HG02798 (cell line): ENCODE measurements at regions not wholly inside any gene's neighbourhood (a gene's known extent, or its start where the extent isn't known, plus 50 kb on each side); places are given as distances from the start of the nearest gene placed in this dataset.
"Not testable (repeated sequence)": the region's sequence is repeated elsewhere in the genome, so short reads cannot be mapped to it uniquely, and the experiment has no call there.

Experiments used
- ATAC-seq: cut with Tn5 transposase; IDR thresholded peaks from one replicate; pipeline ENCODE4 v1.9.1; 2021; ENCODE audit warnings: mild to moderate bottlenecking; ENCODE audit not compliant: unreplicated experiment, poor library complexity

GRCh38 chr21:7743940-7744339 is 2777.4 kb upstream of the TPTE start:
- ATAC-seq = not testable (repeated sequence)

- ATAC-seq = peak; percentile 99
Measured at GRCh38 chr21:7744406-7745099, 2776.8 kb upstream of the TPTE start.

GRCh38 chr21:7745100-7745450 is 2776.3 kb upstream of the TPTE start:
- ATAC-seq = peak; percentile 82

GRCh38 chr21:7747964-7748363 is 2773.4 kb upstream of the TPTE start:
- ATAC-seq = not testable (repeated sequence)

- not testable (repeated sequence) for ATAC-seq
Measured at GRCh38 chr21:7752611-7753010, 2768.8 kb upstream of the TPTE start.

GRCh38 chr21:7753380-7753877 is 2768.0 kb upstream of the TPTE start:
- peak; percentile 97 for ATAC-seq

GRCh38 chr21:7769985-7770384 is 2751.4 kb upstream of the TPTE start:
- not testable (repeated sequence) for ATAC-seq

GRCh38 chr21:7774219-7774618 is 2747.2 kb upstream of the TPTE start:
- ATAC-seq = not testable (repeated sequence)

- ATAC-seq = not testable (repeated sequence)
Measured at GRCh38 chr21:7775327-7775984, 2745.9 kb upstream of the TPTE start.

- ATAC-seq = not testable (repeated sequence)
Measured at GRCh38 chr21:7776035-7776434, 2745.3 kb upstream of the TPTE start.

- not testable (repeated sequence) for ATAC-seq
Measured at GRCh38 chr21:7776622-7777021, 2744.8 kb upstream of the TPTE start.

- ATAC-seq = not testable (repeated sequence)
Measured at GRCh38 chr21:7777289-7777688, 2744.1 kb upstream of the TPTE start.

- not testable (repeated sequence) for ATAC-seq
Measured at GRCh38 chr21:7787427-7788078, 2733.8 kb upstream of the TPTE start.

GRCh38 chr21:7793797-7794196 is 2727.6 kb upstream of the TPTE start:
- ATAC-seq = not testable (repeated sequence)

GRCh38 chr21:7797328-7797727 is 2724.1 kb upstream of the TPTE start:
- ATAC-seq = not testable (repeated sequence)

- not testable (repeated sequence) for ATAC-seq
Measured at GRCh38 chr21:7798446-7798845, 2722.9 kb upstream of the TPTE start.

- not testable (repeated sequence) for ATAC-seq
Measured at GRCh38 chr21:7799697-7800096, 2721.7 kb upstream of the TPTE start.

GRCh38 chr21:7813475-7813874 is 2707.9 kb upstream of the TPTE start:
- not testable (repeated sequence) for ATAC-seq

GRCh38 chr21:7817013-7817412 is 2704.4 kb upstream of the TPTE start:
- ATAC-seq = not testable (repeated sequence)

GRCh38 chr21:7819301-7819700 is 2702.1 kb upstream of the TPTE start:
- not testable (repeated sequence) for ATAC-seq

GRCh38 chr21:7825627-7826026 is 2695.8 kb upstream of the TPTE start:
- not testable (repeated sequence) for ATAC-seq
